Tibial nerve (tissue), 4 donors: ENCODE measurements at regions not wholly inside any gene's neighbourhood (a gene's known extent, or its start where the extent isn't known, plus 50 kb on each side); places are given as distances from the start of the nearest gene placed in this dataset.
"Not testable (repeated sequence)": the region's sequence is repeated elsewhere in the genome, so short reads cannot be mapped to it uniquely, and the experiment has no call there.

Experiments used
- DNase-seq, 2 donors: peaks; one replicate each; pipeline ENCODE4 v3.0.0-alpha.2; 2019; ENCODE audit warnings: low spot score in 2 of 2
- H3K27ac ChIP-seq, 4 donors: fragments of 200-600 bp; sonication (generic) in 3 of 4; one replicate each; pipeline ENCODE4 v1.5.1; 2017 to 2019; ENCODE audit warnings: mild to moderate bottlenecking in 1 of 4
- H3K27me3 ChIP-seq, 2 donors: fragments of 200-600 bp; sonication (generic) in 1 of 2; one replicate each; pipeline versions ENCODE4 v1.5.1 to v1.6.0; 2017 to 2019
- H3K36me3 ChIP-seq, 3 donors: fragments of 200-600 bp; sonication (generic); one replicate each; pipeline ENCODE4 v1.5.1; 2018 to 2019
- H3K4me1 ChIP-seq, 4 donors: fragments of 200-600 bp; sonication (generic) in 3 of 4; one replicate each; pipeline ENCODE4 v1.5.1; 2017 to 2019
- H3K4me3 ChIP-seq, 4 donors: fragments of 200-600 bp; sonication (generic) in 3 of 4; one replicate each; pipeline ENCODE4 v1.5.1; 2017 to 2019; ENCODE audit warnings: mild to moderate bottlenecking in 1 of 4, moderate library complexity in 1 of 4
- H3K9me3 ChIP-seq, 4 donors: fragments of 200-600 bp; sonication (generic) in 3 of 4; one replicate each; pipeline ENCODE4 v1.5.1; 2017 to 2019
- CTCF ChIP-seq, 5 experiments: fragments of 200-600 bp in 3 of 5; fragments of 450-650 bp in 2 of 5; sonication (generic) in 3 of 5; IDR thresholded peaks; one replicate each; pipeline ENCODE4 v1.5.1; 2016 to 2019; ENCODE audit warnings: antibody characterized with exemption in 5 of 5, mild to moderate bottlenecking in 3 of 5, moderate library complexity in 2 of 5
- EP300 ChIP-seq, 2 donors: sonication (generic); formaldehyde crosslinking; IDR thresholded peaks; one replicate each; pipeline ENCODE4 v1.6.1; 2017; ENCODE audit warnings: antibody characterized with exemption in 2 of 2, mild to moderate bottlenecking in 1 of 2
- POLR2A ChIP-seq, 2 donors: fragments of 450-650 bp; IDR thresholded peaks; one replicate each; pipeline ENCODE4 v1.6.1; 2017; ENCODE audit warnings: antibody characterized with exemption in 2 of 2, mild to moderate bottlenecking in 2 of 2, moderate library complexity in 2 of 2
- WGBS, 2 donors: methylation state at CpG; one replicate each; pipeline ENCODE4 v1.1.5; 2018; 5-methylcytosine and 5-hydroxymethylcytosine counted together

- Histone ChIP-seq H3K27ac (no peak overlapping the region), H3K9me3 (no peaks in the 10 kb centered on the region), H3K4me3 (no peak overlapping the region), H3K36me3 (no peaks in the 10 kb centered on the region), H3K4me1 (no peaks in the 10 kb centered on the region), H3K27me3 (no peaks in the 10 kb centered on the region)
- 72 to 79% methylated on average over 5 of the region's 5 CpGs for WGBS, 2 donors
- no peak for DNase-seq
- TF ChIP-seq CTCF (IDR thresholded peaks at IDR 0.05) = no peak
- no peak for TF ChIP-seq POLR2A (IDR thresholded peaks at IDR 0.05)
- no peak for TF ChIP-seq EP300 (IDR thresholded peaks at IDR 0.05)
Observed at GRCh38 chr1:242813490-242814091, 289.1 kb upstream of the PLD5 start.

DNA sequence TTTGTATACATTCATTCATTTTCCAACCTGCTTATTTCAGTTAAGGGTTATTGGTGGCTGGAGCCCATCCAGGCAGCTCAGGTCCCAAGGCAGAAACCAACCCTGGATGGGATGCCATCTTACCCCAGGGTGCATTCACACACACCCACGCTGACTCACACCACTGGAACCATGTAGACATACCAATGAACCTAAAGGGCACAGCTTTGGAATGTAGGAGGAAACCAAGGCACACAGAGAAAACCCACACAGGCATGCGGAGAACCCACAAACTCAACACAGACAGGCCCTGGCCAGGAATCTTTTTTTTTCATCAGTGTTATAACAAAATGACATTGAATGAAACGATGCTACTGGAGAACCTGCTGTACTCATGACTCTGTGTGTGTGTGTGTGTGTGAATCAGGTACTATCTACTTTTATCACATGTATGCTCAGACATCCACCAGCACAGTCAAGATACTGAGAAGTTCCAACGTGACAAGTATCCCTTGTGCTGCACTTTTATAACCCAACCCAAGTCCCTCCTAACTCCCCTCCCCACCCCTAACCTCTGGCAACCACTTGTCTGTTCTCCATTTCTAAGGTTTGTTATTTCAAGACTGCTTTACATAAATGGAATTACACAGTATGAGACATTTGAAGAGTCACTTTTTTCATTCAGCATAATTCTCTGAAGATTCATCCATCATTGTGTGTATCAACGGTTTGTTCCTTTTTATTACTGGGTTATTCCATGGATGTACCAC is 286.8 kb upstream of the PLD5 start:
- no peak for DNase-seq
- Histone ChIP-seq H3K27me3 (no peaks in the 10 kb centered on the region), H3K4me1 (no peaks in the 10 kb centered on the region), H3K4me3 (no peak overlapping the region), H3K27ac (no peak overlapping the region), H3K9me3 (no peaks in the 10 kb centered on the region), H3K36me3 (no peaks in the 10 kb centered on the region)
- WGBS, 2 donors = 62 to 83% methylated on average over 5 of the region's 5 CpGs
- TF ChIP-seq CTCF (IDR thresholded peaks at IDR 0.05) (no peak), POLR2A (IDR thresholded peaks at IDR 0.05) (no peak), EP300 (IDR thresholded peaks at IDR 0.05) (no peak)

- Histone ChIP-seq H3K36me3 (no peaks in the 10 kb centered on the region), H3K27ac (no peak overlapping the region), H3K27me3 (no peaks in the 10 kb centered on the region), H3K4me1 (no peaks in the 10 kb centered on the region), H3K9me3 (no peaks in the 10 kb centered on the region), H3K4me3 (no peak overlapping the region)
- 38 to 59% methylated on average over 2 of the region's 2 CpGs for WGBS, 2 donors
- DNase-seq = no peak
- TF ChIP-seq CTCF (IDR thresholded peaks at IDR 0.05) (no peak), EP300 (IDR thresholded peaks at IDR 0.05) (no peak), POLR2A (IDR thresholded peaks at IDR 0.05) (no peak)
Observed at GRCh38 chr1:242806324-242806723, 281.8 kb upstream of the PLD5 start.

DNA sequence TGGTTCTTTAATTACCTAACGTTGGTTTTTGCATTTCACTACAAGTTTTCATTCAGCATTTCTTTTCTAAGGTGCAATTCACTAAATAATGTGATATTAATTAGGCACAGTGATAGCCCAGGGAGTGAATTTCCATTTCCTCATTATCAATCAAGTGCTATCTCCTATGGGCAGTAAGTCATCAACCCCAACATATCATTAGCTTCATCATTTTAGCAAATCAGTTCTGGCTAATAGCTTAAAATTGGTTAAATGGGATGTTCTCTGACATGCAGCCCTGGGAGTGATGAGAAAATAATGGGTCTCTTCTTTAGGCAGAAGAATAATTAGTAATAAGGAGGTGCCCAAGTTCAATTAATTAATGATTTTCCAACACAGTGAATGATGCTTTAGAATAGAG is 280.9 kb upstream of the PLD5 start:
- not testable (repeated sequence) for H3K27ac ChIP-seq, H3K27me3 ChIP-seq, H3K4me3 ChIP-seq, DNase-seq, H3K36me3 ChIP-seq, H3K4me1 ChIP-seq, H3K9me3 ChIP-seq
- WGBS, 2 donors = 58 to 62% methylated on average over 1 of the region's 1 CpG

DNA sequence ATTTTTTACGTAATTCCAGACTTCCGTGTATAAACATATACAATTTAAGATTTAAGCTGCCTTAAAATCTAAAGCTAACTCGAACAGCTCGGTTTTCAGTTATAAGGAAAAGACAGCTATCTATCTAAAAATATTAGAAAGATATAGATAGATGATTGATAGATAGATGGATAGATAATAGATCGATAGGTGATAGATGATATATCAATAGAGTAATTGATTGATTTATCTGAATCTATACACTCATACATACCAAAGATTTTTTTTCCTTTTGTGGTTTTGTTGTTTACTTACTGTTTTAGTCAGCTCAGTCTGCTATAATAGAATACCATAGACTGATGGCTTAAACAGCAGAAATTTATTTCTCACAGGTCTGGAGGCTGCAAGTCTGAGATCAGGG is 278.5 kb upstream of the PLD5 start:
- no peaks in the 10 kb centered on the region for H3K27me3 ChIP-seq
- no peak for TF ChIP-seq POLR2A (IDR thresholded peaks at IDR 0.05)
- TF ChIP-seq EP300 (IDR thresholded peaks at IDR 0.05) = no peak
- no peak for TF ChIP-seq CTCF (IDR thresholded peaks at IDR 0.05)

More for the DNA sequence above, 278.5 kb upstream of the PLD5 start:
- DNase-seq = no peak
- Histone ChIP-seq H3K4me3 (no peak overlapping the region), H3K4me1 (no peaks in the 10 kb centered on the region), H3K27ac (no peak overlapping the region), H3K9me3 (no peaks in the 10 kb centered on the region), H3K36me3 (no peaks in the 10 kb centered on the region)
- 88 to 90% methylated on average over 5 of the region's 5 CpGs for WGBS, 2 donors
